HCT116 (cell line): ENCODE measurements at regions not wholly inside any gene's neighbourhood (a gene's known extent, or its start where the extent isn't known, plus 50 kb on each side); places are given as distances from the start of the nearest gene placed in this dataset.

Source experiments
- ATAC-seq: fragments of 200-7000 bp; cut with Tn5 transposase; 2 replicates; pipeline ENCODE4 v1.9.1; 2020; ENCODE audit warnings: mild to moderate bottlenecking, moderate library complexity
- BruUV-seq: library from RNA; stranded (reverse); fragments of 400-500 nt; replicated peaks from 2 replicates; lab custom pipeline; 2021; lab: Mats Ljungman, UMichigan
- CTCF ChIA-PET: fragments of 300-600 bp; sonication (Branson Sonifier 250); formaldehyde crosslinking; loops from one replicate; lab custom pipeline; 2021; ENCODE audit warnings: antibody characterized with exemption; lab: Charles Lee
- POLR2A ChIA-PET: fragments of 300-600, 350-600 bp; sonication (Branson Sonifier 250); formaldehyde crosslinking; loops from one replicate; lab custom pipeline; 2021; ENCODE audit warnings: antibody characterized with exemption; lab: Charles Lee
- RAD21 ChIA-PET, 2 experiments: fragments of 300-600 bp; sonication (Branson Sonifier 250); formaldehyde crosslinking; loops; one replicate each; lab custom pipeline; 2023; ENCODE audit warnings: low total read pairs in 2 of 2; ENCODE audit not compliant: uncharacterized antibody in 2 of 2, unreplicated experiment in 2 of 2, low non-redundant PET in 1 of 2; lab: Charles Lee
- DNase-seq: peaks from one replicate; pipeline ENCODE4 v3.0.0-alpha.2; 2010; ENCODE audit warnings: low read depth, low spot score
- H2AFZ ChIP-seq: fragments of 200-600 bp; shearing (Covaris generic), sonication (generic); 2 replicates; pipeline ENCODE4 v1.6.1; 2017; ENCODE audit warnings: low read depth, mixed run types, mixed read lengths, antibody characterized with exemption, low read length; ENCODE audit not compliant: poor library complexity, severe bottlenecking
- H3K27ac ChIP-seq: 2 replicates; pipeline ENCODE4 v1.5.1; 2012; ENCODE audit warnings: low read depth, low read length
- H3K27me3 ChIP-seq: fragments of 200-600 bp; sonication (generic); 2 replicates; pipeline ENCODE4 v1.6.1; 2016; ENCODE audit warnings: mixed run types, low read length, mixed read lengths; ENCODE audit not compliant: insufficient read depth
- H3K36me3 ChIP-seq, 2 experiments: fragments of 200-500 bp in 1 of 2; fragments of 200-600 bp in 1 of 2; sonication (Bioruptor generic) in 1 of 2; sonication (generic) in 1 of 2; 2 replicates each; pipeline versions ENCODE4 v1.5.1 to v1.6.1; 2014 to 2016; ENCODE audit warnings: low read length in 2 of 2, inconsistent platforms in 1 of 2, mixed read lengths in 1 of 2, mixed run types in 1 of 2; ENCODE audit not compliant: insufficient read depth in 2 of 2, control insufficient read depth in 1 of 2
- H3K4me1 ChIP-seq, 2 experiments: fragments of 200-600 bp in 1 of 2; sonication (generic) in 1 of 2; 2 replicates each; pipeline versions ENCODE4 v1.5.1 to v1.6.1; 2012 to 2017; ENCODE audit warnings: low read length in 2 of 2, inconsistent platforms in 1 of 2, mild to moderate bottlenecking in 1 of 2, mixed read lengths in 1 of 2, mixed run types in 1 of 2, moderate library complexity in 1 of 2; ENCODE audit not compliant: insufficient read depth in 2 of 2, control insufficient read depth in 1 of 2
- H3K4me2 ChIP-seq: fragments of 200-600 bp; sonication (generic); 2 replicates; pipeline ENCODE4 v1.6.1; 2017; ENCODE audit warnings: mixed run types, low read length, mixed read lengths
- H3K4me3 ChIP-seq, 2 experiments: fragments of 200-600 bp in 1 of 2; sonication (generic) in 1 of 2; replicated peaks in 1 of 2; 2 replicates each; pipeline ENCODE4 v1.5.1; 2011 to 2016; ENCODE audit warnings: low read length in 2 of 2, control low read depth in 1 of 2, low read depth in 1 of 2, mild to moderate bottlenecking in 1 of 2, mixed read lengths in 1 of 2, mixed run types in 1 of 2
- H3K79me2 ChIP-seq: fragments of 200-600 bp; sonication (generic); 2 replicates; pipeline ENCODE4 v1.6.1; 2017; ENCODE audit warnings: mild to moderate bottlenecking, mixed run types, low read length, moderate library complexity, mixed read lengths; ENCODE audit not compliant: insufficient read depth
- H3K9ac ChIP-seq: fragments of 200-600 bp; sonication (generic); 2 replicates; pipeline ENCODE4 v1.6.1; 2016; ENCODE audit warnings: low read length, mixed read lengths
- H3K9me2 ChIP-seq: fragments of 200-600 bp; sonication (generic), shearing (Covaris generic); 2 replicates; pipeline ENCODE4 v1.6.1; 2017; ENCODE audit warnings: mixed run types, mild to moderate bottlenecking, moderate library complexity; ENCODE audit not compliant: insufficient read depth
- H3K9me3 ChIP-seq, 2 experiments: fragments of 200-500 bp in 1 of 2; fragments of 200-600 bp in 1 of 2; sonication (Bioruptor generic) in 1 of 2; sonication (generic) in 1 of 2; 2 replicates each; pipeline ENCODE4 v1.6.1; 2014 to 2017; ENCODE audit warnings: low read length in 2 of 2, mixed read lengths in 2 of 2, inconsistent platforms in 1 of 2, low read depth in 1 of 2, mild to moderate bottlenecking in 1 of 2, mixed run types in 1 of 2, moderate library complexity in 1 of 2; ENCODE audit not compliant: control insufficient read depth in 1 of 2, insufficient read depth in 1 of 2
- H4K20me1 ChIP-seq: fragments of 200-600 bp; sonication (generic), shearing (Covaris generic); 2 replicates; pipeline ENCODE4 v1.6.1; 2017; ENCODE audit warnings: mixed run types, mild to moderate bottlenecking, moderate library complexity; ENCODE audit not compliant: insufficient read depth
- CBX3 ChIP-seq: IDR thresholded peaks from 2 replicates; pipeline ENCODE4 v1.6.1; 2012; ENCODE audit warnings: low read depth
- CTCF ChIP-seq, 3 experiments: fragments of 200-600 bp in 1 of 3; sonication (generic) in 1 of 3; IDR thresholded peaks in 2 of 3; conservative IDR thresholded peaks in 1 of 3; 2 replicates each; pipeline ENCODE4 v1.5.1; 2012 to 2017; ENCODE audit warnings: low read depth in 2 of 3, low read length in 2 of 3, antibody characterized with exemption in 1 of 3, borderline replicate concordance in 1 of 3, control low read depth in 1 of 3, mild to moderate bottlenecking in 1 of 3, mixed read lengths in 1 of 3, mixed run types in 1 of 3, moderate library complexity in 1 of 3; ENCODE audit not compliant: insufficient read depth in 1 of 3
- EZH2phosphoT487 ChIP-seq: fragments of 200-600 bp; IDR thresholded peaks from 2 replicates; pipeline ENCODE4 v1.6.1; 2018; ENCODE audit warnings: antibody characterized with exemption, borderline replicate concordance
- MAX ChIP-seq: IDR thresholded peaks from 2 replicates; pipeline ENCODE4 v1.6.1; 2012
- POLR2A ChIP-seq: IDR thresholded peaks from 2 replicates; pipeline ENCODE4 v1.7.0; 2011; ENCODE audit warnings: borderline replicate concordance; ENCODE audit not compliant: insufficient read depth, insufficient read length; ENCODE audit errors: extremely low read depth
- POLR2AphosphoS5 ChIP-seq: IDR thresholded peaks from 2 replicates; pipeline ENCODE4 v1.6.1; 2011; ENCODE audit warnings: mild to moderate bottlenecking, low read depth, low read length, moderate library complexity
- SIN3A ChIP-seq: IDR thresholded peaks from 2 replicates; pipeline ENCODE4 v1.6.1; 2012; ENCODE audit warnings: low read depth
- SP1 ChIP-seq: IDR thresholded peaks from 2 replicates; pipeline ENCODE4 v1.6.1; 2012; ENCODE audit warnings: low read depth
- SRF ChIP-seq: IDR thresholded peaks from 2 replicates; pipeline ENCODE4 v1.6.1; 2012; ENCODE audit warnings: low read depth
- ZFX ChIP-seq: fragments of 450-650 bp; IDR thresholded peaks from 2 replicates; pipeline ENCODE4 v1.6.1; 2017
- ZNF274 ChIP-seq: fragments of 200-500 bp; sonication (Bioruptor generic); IDR thresholded peaks from 2 replicates; pipeline ENCODE4 v1.6.1; 2014; ENCODE audit warnings: mild to moderate bottlenecking, low read depth, low read length, inconsistent platforms
- intact Hi-C: fragments of 100-400 bp; cut with micrococcal nuclease; formaldehyde crosslinking; loops from 2 replicates; pipeline ENCODE4 v1.10.0; 2022

- intact Hi-C loops: no loop called here
- ChIA-PET CTCF (no interaction called here), RAD21 (no interaction called here), POLR2A (no interaction called here)
- BruUV-seq: no TSS peak
- no peaks in the 10 kb centered on the region for H3K36me3 ChIP-seq
- H3K79me2 ChIP-seq: no peaks in the 10 kb centered on the region
- H3K4me1 ChIP-seq: peaks cover 2 to 9% of the 10 kb centered on the region in 2 experiments; a peak in 3 of 4 replicates
- H3K9ac ChIP-seq: no peak overlapping the region
- no peak for DNase-seq
- H2AFZ ChIP-seq: no peak overlapping the region
- H3K9me3 ChIP-seq: no peaks in the 10 kb centered on the region
- no peaks in the 10 kb centered on the region for H3K9me2 ChIP-seq
- no peak overlapping the region for H3K27ac ChIP-seq
- ATAC-seq: no peak
- no peak overlapping the region for H3K4me2 ChIP-seq
- H4K20me1 ChIP-seq: no peaks in the 10 kb centered on the region
- no peaks in the 10 kb centered on the region for H3K27me3 ChIP-seq
- no peak for TF ChIP-seq SIN3A
- no peak for TF ChIP-seq SRF
- no peak for TF ChIP-seq ZFX
- no peak for TF ChIP-seq POLR2A
- TF ChIP-seq CTCF (IDR thresholded peaks at IDR 0.05 in 2 of 3, conservative IDR thresholded peaks at IDR 0.05 in 1 of 3; ENCODE audit: borderline replicate concordance in 1 of 3, insufficient read depth in 1 of 3, low read depth in 2 of 3, low read length in 2 of 3): no peak
- no peak for TF ChIP-seq CBX3
- no peak for TF ChIP-seq SP1
- no peak for TF ChIP-seq ZNF274
- TF ChIP-seq EZH2phosphoT487: no peak
- no peak for TF ChIP-seq MAX
- TF ChIP-seq POLR2AphosphoS5: no peak
- no peak overlapping the region for H3K4me3 ChIP-seq
Measured at GRCh38 chr20:19875376-19876221, 117.5 kb downstream of the RIN2 start.
